Suprapubic skin (tissue), 4 donors: ENCODE measurements at regions not wholly inside any gene's neighbourhood (a gene's known extent, or its start where the extent isn't known, plus 50 kb on each side); places are given as distances from the start of the nearest gene placed in this dataset.
A peak's percentile ranks its signal among the peaks of the same experiment; 100 is the strongest.

ENCODE experiments used
- DNase-seq, 2 donors: peaks; one replicate each; pipeline ENCODE4 v3.0.0-alpha.2; 2019; ENCODE audit warnings: low spot score in 2 of 2
- H3K27ac ChIP-seq: fragments of 200-600 bp; sonication (generic); one replicate; pipeline ENCODE4 v1.5.1; 2019
- H3K27me3 ChIP-seq: fragments of 200-600 bp; sonication (generic); one replicate; pipeline ENCODE4 v1.5.1; 2019
- H3K36me3 ChIP-seq: fragments of 200-600 bp; sonication (generic); one replicate; pipeline ENCODE4 v1.5.1; 2019
- H3K4me1 ChIP-seq: fragments of 200-600 bp; sonication (generic); one replicate; pipeline ENCODE4 v1.5.1; 2019
- H3K4me3 ChIP-seq: fragments of 200-600 bp; sonication (generic); one replicate; pipeline ENCODE4 v1.5.1; 2019; ENCODE audit warnings: mild to moderate bottlenecking
- H3K9me3 ChIP-seq: fragments of 200-600 bp; sonication (generic); one replicate; pipeline ENCODE4 v1.5.1; 2019
- EP300 ChIP-seq: sonication (generic); formaldehyde crosslinking; IDR thresholded peaks from one replicate; pipeline ENCODE4 v1.6.1; 2017; ENCODE audit warnings: antibody characterized with exemption
- POLR2A ChIP-seq, 2 donors: fragments of 450-650 bp; IDR thresholded peaks; one replicate each; pipeline ENCODE4 v1.6.1; 2017; ENCODE audit warnings: antibody characterized with exemption in 2 of 2, mild to moderate bottlenecking in 2 of 2, moderate library complexity in 2 of 2
- POLR2AphosphoS5 ChIP-seq, 3 donors: sonication (generic); formaldehyde crosslinking; IDR thresholded peaks; one replicate each; pipeline ENCODE4 v1.6.1; 2017; ENCODE audit warnings: antibody characterized with exemption in 3 of 3
- WGBS: methylation state at CpG from one replicate; pipeline ENCODE4 v1.1.5; 2018; 5-methylcytosine and 5-hydroxymethylcytosine counted together
- TF ChIP-seq, protein P1 (sequence below), 2 donors: fragments of 200-600 bp in 1 of 2; fragments of 450-650 bp in 1 of 2; sonication (generic) in 1 of 2; IDR thresholded peaks; one replicate each; pipeline ENCODE4 v1.5.1; 2016 to 2019; ENCODE audit warnings: antibody characterized with exemption in 2 of 2, mild to moderate bottlenecking in 1 of 2, moderate library complexity in 1 of 2

DNA sequence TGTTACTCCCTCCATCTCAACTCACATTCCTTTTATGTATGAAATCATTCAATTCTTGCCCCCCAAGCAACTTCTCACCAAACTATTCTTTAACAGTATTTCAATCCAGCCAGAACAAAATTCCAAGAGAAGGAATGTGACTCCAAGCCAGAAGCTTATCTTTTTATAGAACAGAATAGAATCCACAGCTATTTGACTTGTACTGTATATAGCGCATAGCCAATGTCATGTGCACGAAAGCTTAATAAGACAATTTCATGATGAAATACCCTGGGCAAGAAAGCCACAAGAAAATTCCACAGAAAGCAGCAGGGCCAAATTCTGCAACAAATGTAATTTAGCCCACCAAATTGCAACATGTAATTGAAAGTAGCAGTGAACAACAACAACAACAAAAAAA, 127.6 kb upstream of the UBE2E2 start:
- DNase-seq, result no peak

DNA sequence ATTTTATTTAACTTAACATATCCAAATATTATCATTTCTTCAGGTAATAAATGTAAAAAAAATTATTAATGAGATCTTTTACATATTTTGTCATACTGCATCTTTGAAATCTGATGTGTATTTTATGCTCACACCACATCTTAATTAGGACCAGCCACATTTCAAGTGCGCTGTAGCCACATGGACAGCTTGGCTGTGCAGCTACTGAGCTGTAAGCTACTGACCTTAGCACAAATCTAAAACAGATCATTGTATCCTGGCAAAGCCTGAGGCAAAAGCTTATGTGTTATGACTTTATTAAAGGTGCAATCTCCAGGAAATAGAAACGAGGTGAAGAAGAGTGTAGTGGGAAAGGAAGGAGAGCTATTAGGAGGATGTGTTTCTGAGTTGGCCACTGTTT, 126.7 kb upstream of the UBE2E2 start:
- no peaks in the 10 kb centered on the region for H3K36me3 ChIP-seq
- no peak overlapping the region for H3K27ac ChIP-seq
- H3K4me1 ChIP-seq, result peaks cover 8% of the 10 kb centered on the region
- H3K27me3 ChIP-seq, result no peaks in the 10 kb centered on the region
- H3K4me3 ChIP-seq, result no peak overlapping the region
- no peak for TF ChIP-seq POLR2AphosphoS5 (IDR thresholded peaks at IDR 0.05)
- TF ChIP-seq, protein P1, sequence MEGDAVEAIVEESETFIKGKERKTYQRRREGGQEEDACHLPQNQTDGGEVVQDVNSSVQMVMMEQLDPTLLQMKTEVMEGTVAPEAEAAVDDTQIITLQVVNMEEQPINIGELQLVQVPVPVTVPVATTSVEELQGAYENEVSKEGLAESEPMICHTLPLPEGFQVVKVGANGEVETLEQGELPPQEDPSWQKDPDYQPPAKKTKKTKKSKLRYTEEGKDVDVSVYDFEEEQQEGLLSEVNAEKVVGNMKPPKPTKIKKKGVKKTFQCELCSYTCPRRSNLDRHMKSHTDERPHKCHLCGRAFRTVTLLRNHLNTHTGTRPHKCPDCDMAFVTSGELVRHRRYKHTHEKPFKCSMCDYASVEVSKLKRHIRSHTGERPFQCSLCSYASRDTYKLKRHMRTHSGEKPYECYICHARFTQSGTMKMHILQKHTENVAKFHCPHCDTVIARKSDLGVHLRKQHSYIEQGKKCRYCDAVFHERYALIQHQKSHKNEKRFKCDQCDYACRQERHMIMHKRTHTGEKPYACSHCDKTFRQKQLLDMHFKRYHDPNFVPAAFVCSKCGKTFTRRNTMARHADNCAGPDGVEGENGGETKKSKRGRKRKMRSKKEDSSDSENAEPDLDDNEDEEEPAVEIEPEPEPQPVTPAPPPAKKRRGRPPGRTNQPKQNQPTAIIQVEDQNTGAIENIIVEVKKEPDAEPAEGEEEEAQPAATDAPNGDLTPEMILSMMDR (IDR thresholded peaks at IDR 0.05), result no peak
- no peak for TF ChIP-seq POLR2A (IDR thresholded peaks at IDR 0.05)
- TF ChIP-seq EP300, result no peak
- no peak for DNase-seq
- no peaks in the 10 kb centered on the region for H3K9me3 ChIP-seq
- WGBS, result 47% methylated on average over 2 of the region's 2 CpGs

More for the DNA sequence above, 127.6 kb upstream of the UBE2E2 start:
- TF ChIP-seq EP300, result no peak
- TF ChIP-seq POLR2A (IDR thresholded peaks at IDR 0.05), result no peak
- TF ChIP-seq, protein P1 (IDR thresholded peaks at IDR 0.05), result no peak
- TF ChIP-seq POLR2AphosphoS5 (IDR thresholded peaks at IDR 0.05), result no peak
- 58% methylated on average over 2 of the region's 2 CpGs for WGBS
- Histone ChIP-seq H3K36me3 (no peaks in the 10 kb centered on the region), H3K27me3 (no peaks in the 10 kb centered on the region), H3K27ac (no peak overlapping the region), H3K9me3 (no peaks in the 10 kb centered on the region), H3K4me3 (no peak overlapping the region), H3K4me1 (peaks cover 8% of the 10 kb centered on the region)

DNA sequence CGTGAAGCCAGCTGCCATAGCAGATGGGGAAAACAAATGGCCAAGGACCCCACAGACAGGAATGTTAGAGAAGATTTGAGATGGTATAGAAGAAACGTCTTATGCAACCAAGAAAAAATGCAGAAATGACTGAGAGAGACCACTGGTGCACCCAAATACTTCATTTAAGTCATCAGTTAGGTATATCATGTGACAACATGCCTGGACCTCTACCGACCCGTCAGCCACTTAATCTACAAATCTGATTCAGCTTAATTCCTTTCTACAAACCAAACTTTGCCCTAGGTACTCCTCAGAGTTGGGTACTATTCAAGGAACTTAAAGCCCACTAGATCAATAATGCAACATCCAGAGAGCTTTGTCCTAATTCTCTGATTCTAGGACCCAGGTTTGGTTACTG, 126.0 kb upstream of the UBE2E2 start:
- H3K9me3 ChIP-seq, result no peaks in the 10 kb centered on the region
- TF ChIP-seq, protein P1 (IDR thresholded peaks at IDR 0.05), result no peak
- TF ChIP-seq POLR2AphosphoS5 (IDR thresholded peaks at IDR 0.05) (no peak), POLR2A (IDR thresholded peaks at IDR 0.05) (no peak), EP300 (no peak)
- 84% methylated on average over 4 of the region's 4 CpGs for WGBS

DNA sequence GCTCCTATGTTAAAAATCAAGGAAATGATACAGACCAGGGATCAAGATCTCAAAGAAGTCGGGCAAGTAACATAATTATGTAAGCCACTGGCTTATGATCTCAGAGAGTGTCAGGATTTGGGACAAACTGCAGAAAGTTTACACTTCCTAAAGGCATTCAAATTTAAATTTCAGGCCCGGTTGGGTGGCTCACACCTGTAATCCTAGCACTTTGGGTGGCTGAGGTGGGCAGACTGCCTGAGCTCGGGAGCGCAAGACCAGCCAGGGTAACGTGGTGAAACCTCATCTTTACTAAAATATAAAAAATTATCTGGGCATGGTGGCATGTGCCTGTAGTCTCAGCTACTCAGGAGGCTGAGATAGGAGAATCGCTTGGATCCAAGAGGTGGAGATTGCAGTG, 124.4 kb upstream of the UBE2E2 start:
- TF ChIP-seq EP300 (no peak), POLR2A (IDR thresholded peaks at IDR 0.05) (no peak)
- TF ChIP-seq, protein P1 (IDR thresholded peaks at IDR 0.05), result no peak
- 88% methylated on average over 6 of the region's 6 CpGs for WGBS
- DNase-seq, result no peak
- Histone ChIP-seq H3K4me3 (no peak overlapping the region), H3K9me3 (no peaks in the 10 kb centered on the region), H3K4me1 (peaks cover 8% of the 10 kb centered on the region), H3K27ac (no peak overlapping the region), H3K36me3 (no peaks in the 10 kb centered on the region), H3K27me3 (no peaks in the 10 kb centered on the region)

More for the DNA sequence above, 126.0 kb upstream of the UBE2E2 start:
- no peak for DNase-seq
- H3K36me3 ChIP-seq, result no peaks in the 10 kb centered on the region
- no peak overlapping the region for H3K4me3 ChIP-seq
- peaks cover 8% of the 10 kb centered on the region for H3K4me1 ChIP-seq
- no peaks in the 10 kb centered on the region for H3K27me3 ChIP-seq
- H3K27ac ChIP-seq, result no peak overlapping the region

DNA sequence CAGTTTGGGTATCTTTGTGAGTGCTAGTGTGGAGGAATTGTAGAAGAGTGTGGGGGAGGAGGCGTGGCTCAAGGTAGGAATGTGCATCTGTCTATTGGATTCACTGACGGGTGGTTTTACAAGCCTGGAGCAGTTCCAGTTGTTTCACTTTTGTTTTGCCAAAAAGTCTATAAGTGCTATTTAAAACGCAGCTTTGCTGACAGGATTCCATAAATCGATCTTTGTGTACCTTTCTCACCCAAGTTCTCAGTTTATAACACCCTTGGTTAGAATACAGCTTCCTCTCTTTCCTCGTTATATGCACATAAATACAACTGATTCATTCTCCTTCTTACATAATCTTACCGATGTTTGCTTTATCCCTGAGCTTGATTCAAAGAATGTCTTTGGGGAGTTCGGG, 123.2 kb upstream of the UBE2E2 start:
- Histone ChIP-seq H3K27me3 (no peaks in the 10 kb centered on the region), H3K4me1 (peaks cover 8% of the 10 kb centered on the region), H3K4me3 (peak overlapping the region; percentile 30), H3K36me3 (no peaks in the 10 kb centered on the region), H3K9me3 (no peaks in the 10 kb centered on the region), H3K27ac (no peak overlapping the region)
- DNase-seq, result no peak
- TF ChIP-seq POLR2A (IDR thresholded peaks at IDR 0.05) (no peak), EP300 (no peak), POLR2AphosphoS5 (IDR thresholded peaks at IDR 0.05) (no peak)
- TF ChIP-seq, protein P1 (IDR thresholded peaks at IDR 0.05), result no peak
- WGBS, result 30% methylated on average over 7 of the region's 7 CpGs
